Erythroblast (primary cell): ENCODE measurements at regions not wholly inside any gene's neighbourhood (a gene's known extent, or its start where the extent isn't known, plus 50 kb on each side); places are given as distances from the start of the nearest gene placed in this dataset.

ENCODE experiments used
- DNase-seq, 2 experiments: peaks; one replicate each; lab custom pipeline; 2025; lab: John Stamatoyannopoulos, UW
- GATA1 ChIP-seq: IDR thresholded peaks from 2 replicates; pipeline ENCODE4 v1.6.1; 2011; ENCODE audit warnings: low read depth, mild to moderate bottlenecking, control low read depth, low read length, moderate library complexity
- POLR2A ChIP-seq: IDR thresholded peaks from 2 replicates; pipeline ENCODE4 v1.6.1; 2011; ENCODE audit warnings: mild to moderate bottlenecking, low read length

DNA sequence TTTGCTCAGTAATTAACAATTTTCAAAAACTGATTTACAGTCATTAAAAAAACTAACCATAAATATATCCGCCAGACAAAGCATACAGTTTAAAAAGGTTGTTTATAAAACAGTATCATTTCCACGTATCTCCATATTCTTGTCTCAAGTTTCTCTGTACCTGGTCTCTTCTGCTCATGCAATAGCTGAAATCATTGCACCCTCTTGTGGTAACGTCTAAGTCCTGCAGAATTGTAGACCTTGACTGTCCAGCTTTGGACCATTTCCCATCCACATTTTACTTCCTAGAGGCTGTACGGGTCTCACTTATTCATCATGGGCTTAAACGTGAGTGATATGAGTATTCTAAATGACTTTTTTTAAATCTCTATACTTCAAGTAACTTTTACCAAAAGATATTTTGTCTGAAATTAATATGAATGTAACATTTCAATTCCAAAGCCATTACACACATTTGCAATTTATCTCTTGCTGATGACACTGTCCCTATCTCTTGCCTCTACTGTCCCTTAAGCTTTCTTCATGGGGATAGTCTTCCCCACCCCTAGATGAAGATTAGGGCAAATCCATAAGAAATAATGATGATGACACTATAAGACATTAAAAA lies 118.5 kb downstream of the BTC start:
- TF ChIP-seq POLR2A: no peak
- no peak for TF ChIP-seq GATA1

DNA sequence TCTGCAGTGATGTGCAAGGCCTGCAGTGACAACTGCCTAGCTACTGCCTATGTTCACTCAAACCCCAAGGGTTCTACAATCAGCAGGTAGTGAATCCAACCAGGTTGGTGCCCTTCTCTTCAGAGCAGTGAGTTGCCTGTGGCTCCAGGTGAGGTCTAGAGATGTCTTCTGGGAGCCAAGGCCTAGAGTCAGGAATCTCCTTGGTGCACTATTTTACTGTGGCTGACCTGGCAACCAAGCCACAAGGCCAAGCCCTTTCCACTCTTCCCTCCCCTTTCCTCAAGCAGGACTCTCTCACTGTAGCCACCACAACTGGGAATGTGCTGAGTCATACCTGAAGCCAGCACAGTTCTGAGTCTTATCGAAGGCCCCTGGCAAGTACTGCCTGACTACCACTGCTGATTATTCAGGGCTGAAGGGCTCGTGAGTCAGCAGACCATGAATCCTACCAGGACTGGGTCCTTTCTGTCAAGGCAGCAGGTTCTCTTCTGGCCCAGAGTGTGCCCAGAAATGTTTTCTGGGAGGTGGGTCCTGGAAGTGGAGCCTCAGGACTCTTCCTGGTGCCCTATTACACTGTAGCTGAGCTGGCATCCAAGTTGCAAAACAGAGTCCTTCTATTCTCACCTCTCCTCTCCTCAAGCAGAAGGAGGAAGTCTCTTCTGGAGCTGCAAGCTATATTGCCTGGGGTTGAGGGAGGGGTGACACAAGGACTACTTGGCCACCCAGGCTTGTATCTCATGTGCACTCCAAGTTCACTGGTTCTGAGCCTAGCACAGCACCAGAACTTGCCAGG lies 111.6 kb downstream of the BTC start:
- peak; percentile 91 for DNase-seq
- TF ChIP-seq GATA1 (no peak), POLR2A (no peak)

More for the DNA sequence above, 118.5 kb downstream of the BTC start:
- peak; percentile 41 to 68 for DNase-seq

DNA sequence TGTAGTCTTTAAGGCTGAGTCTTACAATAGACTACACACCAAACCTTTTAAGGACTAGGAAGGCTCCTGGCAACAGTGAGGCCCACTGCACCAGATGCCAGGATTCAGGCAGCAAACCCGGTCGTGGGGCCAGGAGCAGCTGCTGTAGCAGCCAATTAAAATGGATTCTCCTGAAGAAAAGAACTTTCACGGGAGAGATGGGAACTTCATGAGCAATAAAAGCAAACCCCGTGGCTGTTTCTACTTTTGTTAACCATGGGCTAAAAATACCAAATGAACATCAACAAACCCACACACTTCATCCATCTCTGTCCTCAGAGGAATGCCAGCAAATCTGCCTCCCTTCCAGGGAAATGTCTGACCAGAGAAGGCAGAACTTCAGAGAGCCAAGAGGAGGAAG lies 101.4 kb downstream of the BTC start:
- no peak for DNase-seq
- TF ChIP-seq GATA1 (no peak), POLR2A (no peak)
